Stimulated activated CD4-positive, alpha-beta T cell treated with anti-CD3 and anti-CD28 coated beads, Interleukin-1b, Interleukin-23, amount 100 ng/mL, for 4 hours (primary cell): ENCODE measurements at regions not wholly inside any gene's neighbourhood (a gene's known extent, or its start where the extent isn't known, plus 50 kb on each side); places are given as distances from the start of the nearest gene placed in this dataset.

Experiments
- DNase-seq, 2 donors: peaks; one replicate each; pipeline ENCODE4 v3.0.0-alpha.2; 2020; ENCODE audit warnings: low read depth in 2 of 2

GRCh38 chr5:174589011-174589410, 135.4 kb upstream of the MSX2 start:
- no peak for DNase-seq

- DNase-seq: no peak
Observed at GRCh38 chr5:174589599-174589998, 134.8 kb upstream of the MSX2 start.

- no peak for DNase-seq
Observed at GRCh38 chr5:174590820-174591219, 133.6 kb upstream of the MSX2 start.

- DNase-seq: no peak
Observed at GRCh38 chr5:174596429-174596828, 128.0 kb upstream of the MSX2 start.

GRCh38 chr5:174599992-174600391, 124.4 kb upstream of the MSX2 start:
- DNase-seq: no peak

- no peak for DNase-seq
Observed at GRCh38 chr5:174601946-174602345, 122.4 kb upstream of the MSX2 start.

GRCh38 chr5:174606153-174606552, 118.2 kb upstream of the MSX2 start:
- DNase-seq: no peak

- DNase-seq: no peak
Observed at GRCh38 chr5:174606646-174607045, 117.7 kb upstream of the MSX2 start.

- DNase-seq: no peak
Observed at GRCh38 chr5:174607205-174607604, 117.2 kb upstream of the MSX2 start.

- no peak for DNase-seq
Observed at GRCh38 chr5:174607916-174608315, 116.5 kb upstream of the MSX2 start.

- no peak for DNase-seq
Observed at GRCh38 chr5:174608631-174609097, 115.7 kb upstream of the MSX2 start.

GRCh38 chr5:174609116-174609515, 115.3 kb upstream of the MSX2 start:
- DNase-seq: no peak

GRCh38 chr5:174610968-174611367, 113.4 kb upstream of the MSX2 start:
- no peak for DNase-seq

GRCh38 chr5:174612686-174613085, 111.7 kb upstream of the MSX2 start:
- no peak for DNase-seq

- DNase-seq: no peak
Observed at GRCh38 chr5:174614500-174615135, 109.8 kb upstream of the MSX2 start.

- DNase-seq: no peak
Observed at GRCh38 chr5:174616036-174616435, 108.3 kb upstream of the MSX2 start.

GRCh38 chr5:174617285-174617684, 107.1 kb upstream of the MSX2 start:
- DNase-seq: no peak

GRCh38 chr5:174617910-174618309, 106.5 kb upstream of the MSX2 start:
- no peak for DNase-seq

GRCh38 chr5:174618589-174618988, 105.8 kb upstream of the MSX2 start:
- DNase-seq: no peak

- no peak for DNase-seq
Observed at GRCh38 chr5:174622067-174622466, 102.3 kb upstream of the MSX2 start.

- no peak for DNase-seq
Observed at GRCh38 chr5:174623018-174623417, 101.4 kb upstream of the MSX2 start.

- DNase-seq: no peak
Observed at GRCh38 chr5:174623433-174624019, 100.9 kb upstream of the MSX2 start.

- DNase-seq: no peak
Observed at GRCh38 chr5:174624733-174625522, 99.5 kb upstream of the MSX2 start.
